ENCODE measurements at regions not wholly inside any gene's neighbourhood (a gene's known extent, or its start where the extent isn't known, plus 50 kb on each side); places are given as distances from the start of the nearest gene placed in this dataset.

DNA sequence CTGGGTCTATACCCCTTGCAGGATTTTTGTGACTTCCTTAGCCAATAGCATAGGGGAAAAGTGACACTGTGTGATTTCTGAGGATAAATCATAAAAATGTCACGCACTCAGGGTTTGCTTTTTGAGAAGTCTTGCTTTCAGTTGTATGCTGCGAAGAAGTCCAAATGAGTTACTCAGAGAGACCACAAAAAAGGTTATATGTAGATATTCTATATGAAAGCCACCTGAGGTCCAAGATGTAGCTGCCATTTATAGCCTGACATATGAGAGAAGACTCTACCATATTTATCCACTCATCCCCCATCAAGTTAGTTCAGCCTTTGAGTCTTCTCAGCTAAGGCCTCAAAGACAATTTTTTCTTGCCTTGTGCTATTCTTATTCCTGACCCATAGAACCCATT, 488.3 kb upstream of the MAP2 start (continued):
- TF ChIP-seq, protein P1, sequence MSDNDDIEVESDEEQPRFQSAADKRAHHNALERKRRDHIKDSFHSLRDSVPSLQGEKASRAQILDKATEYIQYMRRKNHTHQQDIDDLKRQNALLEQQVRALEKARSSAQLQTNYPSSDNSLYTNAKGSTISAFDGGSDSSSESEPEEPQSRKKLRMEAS (IDR thresholded peaks at IDR 0.05; ENCODE audit: low read depth), result no peak
- TF ChIP-seq TAF1 (IDR thresholded peaks at IDR 0.05; ENCODE audit: borderline replicate concordance, low read depth, low read length) (no peak), RAD21 (IDR thresholded peaks at IDR 0.05; ENCODE audit: low read length) (no peak), IRF3 (IDR thresholded peaks at IDR 0.05; ENCODE audit: low read depth, low read length) (no peak), FOXM1 (IDR thresholded peaks at IDR 0.05; ENCODE audit: low read depth) (no peak), YY1 (IDR thresholded peaks at IDR 0.05; ENCODE audit: low read depth) (no peak), USF1 (IDR thresholded peaks at IDR 0.05; ENCODE audit: borderline replicate concordance, low read depth) (no peak), POLR2AphosphoS5 (IDR thresholded peaks at IDR 0.05; ENCODE audit: low read depth, low read length) (no peak)

DNA sequence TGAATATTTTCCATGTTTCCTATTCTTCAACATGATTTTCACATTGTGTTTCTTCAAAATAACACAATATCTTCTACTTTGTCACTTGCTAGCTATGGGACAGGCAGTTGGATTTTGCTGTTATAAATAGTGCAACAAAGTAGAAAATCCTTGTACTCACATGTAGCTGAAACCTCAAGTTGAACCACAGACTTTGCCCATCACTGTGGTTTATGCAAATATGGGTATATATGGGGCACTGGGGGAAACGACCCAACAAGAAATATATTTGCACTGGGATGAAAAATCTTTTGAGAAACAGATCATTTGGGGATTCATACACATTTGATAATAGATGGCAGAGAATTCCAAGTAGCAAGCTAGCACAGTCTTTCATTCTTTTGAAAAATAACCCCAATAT, 486.3 kb upstream of the MAP2 start:
- Histone ChIP-seq H3K9ac (no peak overlapping the region), H4K20me1 (ENCODE audit: insufficient read depth) (no peaks in the 10 kb centered on the region), H3K9me3 (no peaks in the 10 kb centered on the region), H3F3A (replicated peaks; ENCODE audit: insufficient read depth) (no peaks in the 10 kb centered on the region), H2AFZ (ENCODE audit: low read depth) (no peak overlapping the region), H3K4me3 (ENCODE audit: low read depth in 2 of 2, low read length in 1 of 2) (no peak overlapping the region), H3K4me1 (ENCODE audit: control insufficient read depth in 1 of 2, insufficient read depth in 2 of 2, low read depth in 1 of 2, low read length in 1 of 2) (no peaks in the 10 kb centered on the region), H3K27ac (ENCODE audit: low read depth in 2 of 2, low read length in 1 of 2) (no peak overlapping the region), H3K36me3 (replicated peaks in 1 of 2; ENCODE audit: control insufficient read depth in 1 of 2, insufficient read depth in 2 of 2, low read length in 1 of 2) (no peaks in the 10 kb centered on the region), H3K79me2 (ENCODE audit: insufficient read depth) (no peaks in the 10 kb centered on the region), H3K27me3 (ENCODE audit: insufficient read depth) (no peaks in the 10 kb centered on the region), H3K9me2 (no peaks in the 10 kb centered on the region), H3K4me2 (no peak overlapping the region)
- TF ChIP-seq USF2 (IDR thresholded peaks at IDR 0.05; ENCODE audit: borderline replicate concordance, low read depth, low read length) (no peak), FOXJ3 (CRISPR knock-in tag; IDR thresholded peaks at IDR 0.05) (no peak)
- WGBS (ENCODE audit: low lambda C conversion rate), result 0% methylated on average over 1 of the region's 1 CpG
- ChIA-PET CTCF (no interaction called here), POLR2A (no interaction called here)
- no peak for DNase-seq

GRCh38 chr2:208939852-208940251, 484.0 kb upstream of the MAP2 start:
- CTCF ChIA-PET, result interaction anchor here (1.2 kb wide), 1 partner anchor 9 kb away, joined by 3 read pairs; no protein-coding TSS in a partner anchor
- no peak for DNase-seq
- Histone ChIP-seq H3K27ac (ENCODE audit: low read depth in 2 of 2, low read length in 1 of 2) (no peak overlapping the region), H3K79me2 (ENCODE audit: insufficient read depth) (no peaks in the 10 kb centered on the region), H3K4me1 (ENCODE audit: control insufficient read depth in 1 of 2, insufficient read depth in 2 of 2, low read depth in 1 of 2, low read length in 1 of 2) (no peaks in the 10 kb centered on the region), H2AFZ (ENCODE audit: low read depth) (no peak overlapping the region), H3K9ac (no peak overlapping the region), H4K20me1 (ENCODE audit: insufficient read depth) (no peaks in the 10 kb centered on the region), H3K4me3 (ENCODE audit: low read depth in 2 of 2, low read length in 1 of 2) (no peak overlapping the region), H3K27me3 (ENCODE audit: insufficient read depth) (no peaks in the 10 kb centered on the region), H3K9me2 (no peaks in the 10 kb centered on the region), H3K9me3 (no peaks in the 10 kb centered on the region), H3K4me2 (no peak overlapping the region), H3K36me3 (replicated peaks in 1 of 2; ENCODE audit: control insufficient read depth in 1 of 2, insufficient read depth in 2 of 2, low read length in 1 of 2) (no peaks in the 10 kb centered on the region), H3F3A (replicated peaks; ENCODE audit: insufficient read depth) (no peaks in the 10 kb centered on the region)
- 18% methylated on average over 1 of the region's 1 CpG for WGBS (ENCODE audit: low lambda C conversion rate)
- no peak for TF ChIP-seq TCF12 (IDR thresholded peaks at IDR 0.05)
- no peak for TF ChIP-seq SIN3A (IDR thresholded peaks at IDR 0.05; ENCODE audit: borderline replicate concordance, low read depth, low read length)
- no peak for TF ChIP-seq USF2 (IDR thresholded peaks at IDR 0.05; ENCODE audit: borderline replicate concordance, low read depth, low read length)
- no peak for TF ChIP-seq TEAD4 (IDR thresholded peaks at IDR 0.05; ENCODE audit: borderline replicate concordance, insufficient read depth)
- TF ChIP-seq REST (IDR thresholded peaks at IDR 0.05; ENCODE audit: low read depth, low read length), result no peak
- POLR2A ChIA-PET, result no interaction called here

Data from SK-N-SH (cell line).